GM18858 (cell line): ENCODE measurements at regions not wholly inside any gene's neighbourhood (a gene's known extent, or its start where the extent isn't known, plus 50 kb on each side); places are given as distances from the start of the nearest gene placed in this dataset.

ENCODE experiments used
- ATAC-seq: cut with Tn5 transposase; IDR thresholded peaks from one replicate; pipeline ENCODE4 v1.9.1; 2021; ENCODE audit not compliant: unreplicated experiment

DNA sequence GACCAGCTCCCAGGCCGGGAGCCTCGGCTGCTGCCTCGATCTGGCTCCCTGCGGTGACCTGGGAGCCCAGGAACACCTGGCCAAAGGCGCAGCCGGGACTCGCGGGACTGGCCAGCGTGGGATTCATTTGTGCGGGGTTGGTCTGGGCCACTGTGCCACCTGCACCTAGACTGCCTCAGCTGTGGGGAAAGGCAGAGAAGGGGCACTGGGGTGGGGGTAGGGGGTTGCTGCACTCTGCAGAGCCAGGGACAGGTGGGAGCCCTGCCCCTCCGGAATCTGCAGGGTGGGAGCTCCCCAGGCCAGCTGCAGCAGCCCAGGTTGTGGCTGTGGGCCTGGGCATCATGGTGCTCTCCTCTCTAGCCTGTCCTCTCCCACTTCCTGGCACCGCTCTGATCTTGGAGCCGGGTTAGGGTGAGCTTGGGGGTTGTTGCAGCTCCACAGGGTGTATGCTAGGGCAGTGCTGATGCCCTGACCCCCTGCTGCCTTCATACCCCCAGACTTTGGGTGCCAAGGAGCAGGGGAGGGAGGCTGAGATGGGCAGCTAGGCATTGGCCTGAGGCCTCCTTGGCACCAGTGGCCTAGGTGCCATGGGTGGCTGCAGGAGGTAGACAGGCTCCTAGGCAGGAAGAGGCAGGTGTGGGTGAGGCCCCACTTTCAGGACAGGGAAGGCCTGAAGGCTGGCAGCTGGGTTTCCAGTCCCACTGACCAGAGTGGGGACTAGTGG, 57.5 kb upstream of the ETV3 start:
- no peak for ATAC-seq

DNA sequence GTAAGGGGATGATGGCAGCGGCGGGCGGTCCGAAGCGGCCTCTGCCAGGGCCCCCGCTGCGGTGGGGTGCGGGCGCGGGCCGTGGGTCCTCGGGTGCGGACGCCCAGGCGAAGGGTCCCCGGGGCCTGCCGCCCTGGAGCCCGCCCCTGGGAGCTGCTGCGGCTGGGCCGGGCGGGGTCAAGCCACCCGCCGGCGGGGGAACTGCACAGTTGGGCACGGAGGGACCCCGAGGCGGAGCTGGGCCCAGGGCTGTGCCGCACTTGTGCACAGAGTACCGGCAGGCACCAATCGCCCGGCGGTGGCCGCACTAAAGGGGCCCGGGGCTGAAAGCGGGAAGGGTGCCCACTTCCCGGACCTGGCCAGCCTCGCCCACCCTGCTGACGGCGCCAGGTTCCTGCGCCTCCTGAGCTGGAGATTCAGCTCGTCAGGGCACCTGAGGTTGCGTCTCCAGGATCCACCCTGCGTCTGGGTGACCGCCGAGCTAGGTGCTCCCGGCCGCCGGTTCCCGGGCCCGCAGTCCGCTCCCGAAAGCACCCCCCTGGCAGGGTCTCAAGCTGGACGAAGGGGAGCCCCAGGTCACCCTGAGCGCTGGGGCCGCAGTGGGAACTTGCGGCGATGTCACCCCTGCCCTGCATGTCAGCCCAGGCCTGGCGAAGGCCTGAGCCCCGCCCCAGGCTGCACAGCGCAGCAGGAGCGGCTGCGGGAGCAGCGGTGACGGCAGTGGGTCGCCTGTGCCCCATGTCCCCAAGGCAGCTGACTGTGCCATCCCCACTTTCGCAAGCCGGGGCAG, 56.7 kb upstream of the ETV3 start:
- no peak for ATAC-seq

DNA sequence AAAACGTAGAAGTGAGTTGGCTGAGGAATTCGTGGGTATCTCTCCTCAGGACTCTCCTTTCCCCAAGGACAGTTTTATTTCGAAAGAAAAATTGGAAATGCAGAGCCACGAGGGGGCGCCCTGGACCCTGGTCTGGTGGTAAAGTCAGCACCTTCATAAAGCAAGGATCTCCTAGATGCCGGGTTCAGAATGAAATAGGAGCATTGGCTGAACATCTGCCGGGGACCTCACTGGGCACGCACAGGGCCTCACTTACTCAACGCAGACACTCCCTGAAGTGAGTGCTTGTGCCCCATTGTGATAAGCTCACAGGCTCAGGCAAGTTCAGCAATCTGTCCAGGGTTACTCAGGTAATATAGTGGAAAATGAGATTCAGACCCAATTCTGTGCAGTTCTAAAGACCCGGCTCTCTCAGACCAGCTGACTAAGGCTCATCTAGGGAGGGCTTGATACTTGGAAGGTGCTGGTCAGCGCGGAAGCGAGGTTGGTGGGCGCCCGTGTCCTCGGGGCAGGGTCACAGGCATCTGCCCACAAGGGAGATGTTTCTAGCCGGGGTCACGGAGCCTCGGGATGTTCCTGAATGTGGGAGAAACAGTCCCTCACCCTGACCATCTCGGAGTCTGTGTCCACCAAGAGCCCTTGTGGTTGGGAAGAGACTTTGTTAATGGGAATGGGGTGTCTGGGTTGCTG, 55.7 kb upstream of the ETV3 start:
- no peak for ATAC-seq

DNA sequence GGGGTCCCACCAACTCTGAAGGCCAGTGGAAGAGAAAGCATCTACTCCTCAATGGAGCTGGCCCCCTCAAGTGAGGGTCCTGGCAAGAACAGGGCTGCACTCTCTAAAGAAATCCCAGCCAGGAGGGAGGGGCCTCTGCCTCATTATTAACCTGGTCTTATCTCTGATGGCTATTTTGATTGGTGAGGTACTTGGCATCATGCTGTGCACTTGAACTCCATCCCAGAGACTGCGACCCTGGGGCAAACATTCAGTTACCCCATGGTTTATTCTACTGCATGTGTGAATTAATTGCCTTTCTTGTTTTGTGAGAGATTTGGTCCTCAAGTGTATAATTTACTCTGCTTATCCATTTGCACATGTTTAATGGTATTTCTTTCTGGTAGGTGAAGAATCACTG, 55.0 kb upstream of the ETV3 start:
- ATAC-seq, result no peak

DNA sequence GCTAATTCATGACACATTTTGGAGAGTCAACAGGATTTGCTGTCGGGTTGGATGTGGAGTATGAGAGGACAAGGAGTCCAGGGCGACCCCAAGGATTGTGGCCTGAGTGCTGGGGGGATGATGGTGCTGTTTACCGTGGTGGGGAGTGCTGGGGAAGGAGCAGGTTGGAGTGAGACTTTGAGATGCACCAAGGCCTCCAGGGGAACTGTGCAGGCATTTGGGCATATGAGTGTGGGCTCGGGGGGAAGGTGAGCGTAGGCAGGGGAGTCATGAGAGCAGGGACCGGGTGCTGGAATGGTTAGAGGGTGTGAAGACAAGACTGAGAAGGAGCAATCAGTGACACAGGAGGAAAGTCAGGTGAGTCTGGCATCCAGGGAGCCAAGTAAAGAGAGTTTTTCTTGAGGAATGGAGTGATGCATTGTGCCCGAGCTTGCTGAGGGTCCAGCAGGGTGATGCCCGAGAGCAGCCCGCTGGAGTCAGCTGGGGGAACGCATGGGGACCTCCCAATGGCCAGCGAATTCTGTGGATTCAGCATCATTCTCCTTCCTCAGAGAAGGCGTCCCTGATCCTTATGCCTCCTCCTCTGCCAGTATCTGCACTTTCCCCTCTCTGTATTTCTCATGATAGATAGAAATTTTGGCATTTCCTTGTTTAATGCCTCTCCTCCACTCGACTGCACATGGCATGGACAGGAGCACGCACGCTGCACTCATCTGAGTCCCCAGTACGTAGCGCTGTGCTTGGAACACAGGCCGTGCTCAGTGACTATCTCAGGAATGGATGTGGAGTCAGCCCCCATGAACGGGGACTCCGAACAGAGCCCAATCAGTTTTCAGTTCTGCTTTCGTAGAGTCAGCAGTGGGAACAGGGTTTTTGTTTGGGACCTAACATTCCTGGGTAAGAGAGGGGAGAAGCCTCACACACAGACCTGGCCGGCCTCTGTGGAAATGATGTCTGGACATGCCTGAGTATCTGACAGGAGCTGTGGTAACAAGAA, 52.1 kb upstream of the ETV3 start:
- ATAC-seq, result no peak

DNA sequence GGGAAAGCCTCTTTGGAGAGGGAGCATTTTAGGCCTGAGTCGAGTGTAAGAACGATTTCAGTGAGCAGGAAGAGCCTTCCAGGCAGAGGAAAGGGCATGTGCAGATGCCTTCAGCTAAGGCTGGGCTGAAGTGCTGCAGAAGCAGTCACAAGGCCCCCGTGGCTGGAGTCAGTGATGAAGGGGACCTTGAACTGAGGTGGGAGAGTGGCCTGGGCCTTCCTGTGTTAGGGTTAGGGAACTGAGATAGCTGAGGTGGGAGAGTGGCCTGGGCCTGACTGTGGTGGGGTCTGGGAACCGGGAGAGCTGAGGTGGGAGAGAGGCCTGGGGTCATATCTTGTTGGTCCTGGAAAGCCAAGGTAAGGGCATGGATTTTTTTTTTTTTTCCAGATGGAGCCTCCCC, 50.9 kb upstream of the ETV3 start:
- no peak for ATAC-seq
